ENCODE measurements at regions not wholly inside any gene's neighbourhood (a gene's known extent, or its start where the extent isn't known, plus 50 kb on each side); places are given as distances from the start of the nearest gene placed in this dataset.

DNA sequence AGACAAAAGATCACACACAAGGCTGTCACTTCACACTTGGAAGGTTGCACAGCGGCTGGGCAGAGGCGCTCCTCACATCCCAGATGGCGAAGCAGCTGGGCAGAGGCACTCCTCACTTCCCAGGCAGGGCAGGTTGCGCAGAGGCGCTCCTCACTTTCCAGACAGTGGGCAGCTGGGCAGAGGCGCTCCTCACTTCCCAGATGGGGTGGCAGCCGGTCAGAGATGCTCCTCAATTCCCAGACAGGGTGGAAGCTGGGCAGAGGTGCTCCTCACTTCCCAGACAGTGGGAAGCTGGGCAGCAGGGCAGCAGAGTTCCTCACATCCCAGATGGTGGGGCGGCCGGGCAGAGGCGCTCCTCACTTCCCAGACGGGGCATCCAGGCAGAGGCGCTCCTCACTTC, 199.2 kb downstream of the RTL9 start:
- Histone ChIP-seq H3K9me3 (peaks cover 0 to 29% (median 14%) of the 10 kb centered on the region in 4 donors), H3K4me1 (no peaks in the 10 kb centered on the region), H3K36me3 (no peaks in the 10 kb centered on the region), H3K4me3 (no peak overlapping the region), H3K27ac (no peak overlapping the region), H3K27me3 (no peaks in the 10 kb centered on the region)
- WGBS, 5 donors, result 85 to 97% (median 92%) methylated on average over 8 to 12 of the region's 12 CpGs
- intact Hi-C loops (cut with DNase I; ENCODE audit: low total_unique reads), result no loop called here
- no peak for DNase-seq
- TF ChIP-seq, protein P1, sequence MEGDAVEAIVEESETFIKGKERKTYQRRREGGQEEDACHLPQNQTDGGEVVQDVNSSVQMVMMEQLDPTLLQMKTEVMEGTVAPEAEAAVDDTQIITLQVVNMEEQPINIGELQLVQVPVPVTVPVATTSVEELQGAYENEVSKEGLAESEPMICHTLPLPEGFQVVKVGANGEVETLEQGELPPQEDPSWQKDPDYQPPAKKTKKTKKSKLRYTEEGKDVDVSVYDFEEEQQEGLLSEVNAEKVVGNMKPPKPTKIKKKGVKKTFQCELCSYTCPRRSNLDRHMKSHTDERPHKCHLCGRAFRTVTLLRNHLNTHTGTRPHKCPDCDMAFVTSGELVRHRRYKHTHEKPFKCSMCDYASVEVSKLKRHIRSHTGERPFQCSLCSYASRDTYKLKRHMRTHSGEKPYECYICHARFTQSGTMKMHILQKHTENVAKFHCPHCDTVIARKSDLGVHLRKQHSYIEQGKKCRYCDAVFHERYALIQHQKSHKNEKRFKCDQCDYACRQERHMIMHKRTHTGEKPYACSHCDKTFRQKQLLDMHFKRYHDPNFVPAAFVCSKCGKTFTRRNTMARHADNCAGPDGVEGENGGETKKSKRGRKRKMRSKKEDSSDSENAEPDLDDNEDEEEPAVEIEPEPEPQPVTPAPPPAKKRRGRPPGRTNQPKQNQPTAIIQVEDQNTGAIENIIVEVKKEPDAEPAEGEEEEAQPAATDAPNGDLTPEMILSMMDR (IDR thresholded peaks at IDR 0.05), result no peak
- TF ChIP-seq EP300 (IDR thresholded peaks at IDR 0.05), result no peak
- no peak for TF ChIP-seq POLR2A (IDR thresholded peaks at IDR 0.05)
- no peak for TF ChIP-seq POLR2AphosphoS5 (IDR thresholded peaks at IDR 0.05)

- Histone ChIP-seq H3K27me3 (no peaks in the 10 kb centered on the region), H3K4me3 (no peak overlapping the region), H3K9me3 (peaks cover 0 to 29% (median 14%) of the 10 kb centered on the region in 4 donors), H3K36me3 (no peaks in the 10 kb centered on the region), H3K4me1 (no peaks in the 10 kb centered on the region), H3K27ac (no peak overlapping the region)
- intact Hi-C loops (cut with DNase I; ENCODE audit: low total_unique reads), result no loop called here
- no peak for DNase-seq
- WGBS, 5 donors, result 69 to 100% (median 81%) methylated on average over 3 to 16 of the region's 16 CpGs
- TF ChIP-seq, protein P1 (IDR thresholded peaks at IDR 0.05), result no peak
- TF ChIP-seq POLR2AphosphoS5 (IDR thresholded peaks at IDR 0.05), result no peak
- no peak for TF ChIP-seq POLR2A (IDR thresholded peaks at IDR 0.05)
- TF ChIP-seq EP300 (IDR thresholded peaks at IDR 0.05), result no peak
Measured at GRCh38 chrX:110558406-110558805, 199.8 kb downstream of the RTL9 start.

GRCh38 chrX:110561034-110561433, 202.4 kb downstream of the RTL9 start:
- intact Hi-C loops (cut with DNase I; ENCODE audit: low total_unique reads), result no loop called here

GRCh38 chrX:110563282-110563681, 204.6 kb downstream of the RTL9 start:
- TF ChIP-seq, protein P1 (IDR thresholded peaks at IDR 0.05), result no peak
- TF ChIP-seq POLR2A (IDR thresholded peaks at IDR 0.05) (no peak), POLR2AphosphoS5 (IDR thresholded peaks at IDR 0.05) (no peak), EP300 (IDR thresholded peaks at IDR 0.05) (no peak)
- Histone ChIP-seq H3K27me3 (no peaks in the 10 kb centered on the region), H3K4me3 (no peak overlapping the region), H3K4me1 (no peaks in the 10 kb centered on the region), H3K27ac (no peak overlapping the region), H3K36me3 (no peaks in the 10 kb centered on the region), H3K9me3 (peaks cover 0 to 32% (median 13%) of the 10 kb centered on the region in 4 donors)
- no peak for DNase-seq
- intact Hi-C loops (cut with DNase I; ENCODE audit: low total_unique reads), result no loop called here

More at GRCh38 chrX:110561034-110561433, 202.4 kb downstream of the RTL9 start:
- Histone ChIP-seq H3K9me3 (peaks cover 0 to 41% (median 19%) of the 10 kb centered on the region in 4 donors), H3K27me3 (no peaks in the 10 kb centered on the region), H3K4me1 (no peaks in the 10 kb centered on the region), H3K27ac (no peak overlapping the region), H3K36me3 (no peaks in the 10 kb centered on the region), H3K4me3 (no peak overlapping the region)
- no peak for DNase-seq
- no peak for TF ChIP-seq EP300 (IDR thresholded peaks at IDR 0.05)
- no peak for TF ChIP-seq POLR2A (IDR thresholded peaks at IDR 0.05)
- no peak for TF ChIP-seq POLR2AphosphoS5 (IDR thresholded peaks at IDR 0.05)
- 46 to 62% (median 57%) methylated on average over 2 of the region's 2 CpGs; no CpG with 5 or more reads in 2 of the 5 donors for WGBS, 5 donors

DNA sequence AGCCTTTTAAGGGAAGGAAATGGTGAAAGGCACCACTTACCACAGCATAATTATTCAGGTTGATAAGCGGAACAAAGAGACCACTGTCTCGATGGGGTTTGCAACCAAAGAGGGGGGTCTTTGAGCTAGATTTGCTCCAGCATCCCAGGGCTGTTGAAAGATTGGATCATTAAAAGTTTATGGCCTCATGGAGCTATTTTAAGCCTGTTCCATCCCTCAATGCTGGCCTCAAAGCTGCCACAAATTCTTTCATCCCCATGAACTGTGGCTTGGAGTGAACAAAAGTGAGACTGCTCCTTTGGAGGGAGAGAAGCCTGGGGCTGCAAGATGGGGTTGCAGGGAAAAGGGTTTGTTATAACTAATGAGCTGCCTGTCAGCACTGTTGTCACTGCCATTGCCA, 209.8 kb downstream of the RTL9 start:
- intact Hi-C loops (cut with DNase I; ENCODE audit: low total_unique reads), result no loop called here
- TF ChIP-seq POLR2AphosphoS5 (IDR thresholded peaks at IDR 0.05) (no peak), EP300 (IDR thresholded peaks at IDR 0.05) (no peak), POLR2A (IDR thresholded peaks at IDR 0.05) (no peak)
- TF ChIP-seq, protein P1 (IDR thresholded peaks at IDR 0.05), result no peak
- Histone ChIP-seq H3K4me1 (no peaks in the 10 kb centered on the region), H3K4me3 (no peak overlapping the region), H3K27me3 (no peaks in the 10 kb centered on the region), H3K36me3 (no peaks in the 10 kb centered on the region), H3K9me3 (peaks cover 0 to 23% (median 9%) of the 10 kb centered on the region in 4 donors), H3K27ac (no peak overlapping the region)
- 42 to 72% (median 54%) methylated on average over 2 of the region's 2 CpGs for WGBS, 5 donors
- no peak for DNase-seq
